ENCODE measurements at regions not wholly inside any gene's neighbourhood (a gene's known extent, or its start where the extent isn't known, plus 50 kb on each side); places are given as distances from the start of the nearest gene placed in this dataset.

DNA sequence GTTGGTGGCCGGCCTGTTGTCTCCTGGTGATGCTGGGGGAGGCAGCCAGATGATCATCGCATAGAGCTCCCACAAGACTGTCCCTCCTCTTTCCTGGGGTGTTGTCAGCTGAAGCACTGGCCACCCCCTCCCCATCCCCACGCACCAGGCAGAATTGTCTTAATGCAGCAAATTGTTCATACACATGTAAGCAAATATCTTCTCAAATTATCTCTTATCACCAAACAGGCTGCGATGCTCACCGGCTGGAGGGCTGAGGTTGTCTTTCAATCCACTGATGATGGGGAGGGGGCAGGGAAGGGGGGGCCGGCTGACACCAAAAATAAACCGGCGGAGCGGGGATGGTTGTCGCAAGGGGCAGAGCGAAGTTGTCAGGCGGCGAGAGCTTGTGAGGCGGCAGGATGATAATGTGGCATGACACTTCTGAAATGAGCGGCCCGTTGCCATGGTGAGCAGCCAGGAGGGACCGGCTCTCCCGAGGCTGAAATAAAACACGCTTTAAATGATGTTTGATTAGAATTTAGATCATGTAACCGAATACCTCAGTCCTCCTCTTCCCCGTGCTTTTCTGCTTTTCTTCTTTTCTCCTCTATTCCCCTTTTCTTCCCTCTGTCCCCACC, 59.8 kb downstream of the MRM1 start:
- no peak for DNase-seq (ENCODE audit: low read depth)

DNA sequence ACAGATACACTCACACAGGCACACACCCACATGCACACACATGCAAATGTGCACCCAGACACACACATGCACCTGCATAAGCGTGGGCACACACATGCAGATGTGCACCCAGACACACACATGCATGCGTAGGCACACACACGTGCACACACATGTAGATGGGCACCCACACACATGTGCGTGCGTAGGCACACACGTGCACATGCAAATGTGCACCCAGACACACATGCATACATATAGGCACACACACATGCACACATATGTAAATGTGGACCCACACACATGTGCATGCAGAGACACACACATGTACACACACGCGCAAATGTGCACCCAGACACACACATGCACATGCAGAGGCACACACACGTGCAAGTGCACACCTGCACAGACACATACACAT, 60.3 kb downstream of the MRM1 start:
- no peak for DNase-seq (ENCODE audit: low read depth)

- peak; percentile 18 for DNase-seq (ENCODE audit: low read depth)
Observed at GRCh38 chr17:36665417-36665816, 64.0 kb downstream of the MRM1 start.

- peak; percentile 22 for DNase-seq (ENCODE audit: low read depth)
Observed at GRCh38 chr17:36667922-36668321, 66.5 kb downstream of the MRM1 start.

GRCh38 chr17:36668824-36669223, 67.4 kb downstream of the MRM1 start:
- DNase-seq (ENCODE audit: low read depth), result no peak

GRCh38 chr17:36671144-36671543, 69.8 kb downstream of the MRM1 start:
- DNase-seq (ENCODE audit: low read depth), result no peak

DNA sequence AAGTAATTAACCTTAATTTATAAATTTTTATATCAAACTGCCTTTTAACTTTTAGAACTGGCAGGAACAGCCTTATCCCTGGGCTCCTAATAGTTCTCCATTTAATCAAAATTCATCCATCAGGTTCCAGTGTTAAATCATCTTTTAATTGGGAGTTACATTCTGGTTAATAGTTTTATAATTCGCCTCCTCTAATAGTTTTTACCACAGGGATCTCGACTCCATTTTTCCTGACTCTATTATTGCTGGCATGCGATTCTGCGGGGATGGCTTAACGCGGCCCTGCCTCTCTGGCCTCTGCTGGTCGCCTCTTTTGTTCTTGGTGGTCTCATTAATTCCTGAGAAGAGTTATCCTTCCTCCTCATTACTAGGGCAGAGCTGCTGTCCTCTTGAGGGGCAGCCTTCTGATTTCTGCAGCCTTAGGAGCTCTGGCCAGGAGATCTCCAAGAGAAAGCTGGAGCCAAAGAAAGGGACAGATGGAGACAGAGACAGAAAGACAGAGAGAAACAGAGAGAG, 71.1 kb downstream of the MRM1 start:
- DNase-seq (ENCODE audit: low read depth), result no peak

GRCh38 chr17:36673068-36673467, 71.7 kb downstream of the MRM1 start:
- no peak for DNase-seq (ENCODE audit: low read depth)

- no peak for DNase-seq (ENCODE audit: low read depth)
Observed at GRCh38 chr17:36673637-36674277, 72.4 kb downstream of the MRM1 start.

DNA sequence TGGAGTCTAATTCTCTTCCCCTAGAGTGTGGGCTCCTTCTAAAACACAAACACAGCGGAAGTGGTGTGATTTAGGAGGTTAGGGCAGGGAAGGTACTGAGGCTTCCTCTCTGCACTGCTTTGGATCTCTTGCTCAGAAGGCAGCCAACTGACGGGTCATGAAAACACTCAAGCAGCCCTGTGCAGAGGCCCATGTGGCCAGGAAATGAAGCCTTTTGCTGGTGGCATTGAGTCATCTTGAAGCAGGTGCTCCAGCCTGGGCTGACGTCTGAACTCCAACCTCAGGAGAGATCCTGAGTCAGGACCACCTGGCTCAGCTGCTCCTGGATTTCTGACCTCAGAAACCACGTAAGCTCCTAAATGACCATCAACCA, 72.9 kb downstream of the MRM1 start:
- DNase-seq (ENCODE audit: low read depth), result no peak

DNA sequence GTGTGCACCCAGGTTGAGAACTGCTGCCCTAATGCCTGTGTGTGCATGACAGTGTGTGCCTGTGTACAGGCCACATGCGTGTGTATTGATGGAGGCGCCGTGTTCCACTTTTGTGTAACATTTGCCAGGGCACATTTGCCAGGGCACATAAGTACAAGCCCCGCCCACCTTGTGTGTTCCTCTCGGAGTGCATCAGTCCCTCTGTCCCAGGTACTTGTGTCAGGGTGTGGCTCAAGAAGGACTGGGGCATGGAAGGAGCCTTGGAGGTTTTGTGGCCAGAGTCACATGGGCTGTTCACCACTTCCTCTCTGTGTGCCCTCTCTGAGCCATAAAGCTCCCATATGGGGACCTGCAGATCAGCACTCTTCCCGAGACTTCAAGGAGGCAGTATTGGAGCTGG, 73.9 kb downstream of the MRM1 start:
- DNase-seq (ENCODE audit: low read depth), result no peak

DNA sequence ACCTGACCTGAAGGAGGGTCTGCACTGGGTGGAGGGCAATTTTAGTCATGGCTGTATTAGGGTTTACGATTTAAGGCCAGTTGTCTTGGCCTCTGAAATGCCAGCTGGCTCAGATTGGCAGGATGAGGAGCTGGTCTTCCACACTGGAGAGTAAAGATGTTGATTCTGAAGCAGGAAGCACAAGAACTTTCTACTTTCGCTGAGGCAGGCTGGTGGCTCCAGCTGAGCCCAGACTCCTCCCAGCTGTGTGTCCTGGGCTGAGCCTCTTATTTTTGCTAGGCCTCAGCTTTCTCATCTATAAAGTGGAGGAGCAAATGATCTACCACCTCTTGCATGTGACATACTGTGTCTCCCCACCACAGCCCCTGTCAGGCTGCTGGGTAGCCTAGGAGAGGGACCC, 74.4 kb downstream of the MRM1 start:
- DNase-seq (ENCODE audit: low read depth), result no peak

DNA sequence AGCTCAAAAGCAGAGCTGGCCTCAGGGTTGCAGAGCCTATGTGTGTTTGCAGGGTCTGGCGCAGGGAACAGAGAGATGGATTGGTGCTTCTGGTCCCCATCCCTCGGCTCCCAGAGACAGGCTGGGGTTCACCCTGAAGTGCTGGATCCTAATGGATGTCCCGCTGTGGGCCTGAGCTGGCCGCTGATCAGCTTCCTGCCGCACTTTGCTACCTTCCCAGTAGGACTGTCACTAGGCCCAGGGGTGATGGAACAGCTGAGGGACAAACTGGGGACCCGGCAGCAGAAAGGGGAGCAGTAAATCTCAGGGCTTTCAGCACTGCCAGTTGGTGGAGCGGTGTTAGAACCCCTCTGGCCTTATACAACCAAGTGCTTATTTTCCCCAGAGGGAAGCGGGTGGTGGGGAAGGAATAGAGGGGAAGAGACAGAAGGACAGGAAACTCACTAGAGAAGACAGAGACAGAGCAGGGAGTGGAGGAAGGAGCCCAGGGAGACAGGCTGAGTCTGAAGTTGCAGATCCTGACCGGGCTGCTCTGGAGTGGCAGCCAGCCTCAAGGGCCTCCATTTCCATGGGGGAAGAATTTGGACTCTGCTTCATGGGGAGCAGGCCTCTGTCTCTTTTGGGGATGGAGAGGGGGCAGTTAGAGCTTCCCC, 78.6 kb downstream of the MRM1 start:
- DNase-seq (ENCODE audit: low read depth), result no peak

- no peak for DNase-seq (ENCODE audit: low read depth)
Observed at GRCh38 chr17:36680701-36681202, 79.4 kb downstream of the MRM1 start.

DNA sequence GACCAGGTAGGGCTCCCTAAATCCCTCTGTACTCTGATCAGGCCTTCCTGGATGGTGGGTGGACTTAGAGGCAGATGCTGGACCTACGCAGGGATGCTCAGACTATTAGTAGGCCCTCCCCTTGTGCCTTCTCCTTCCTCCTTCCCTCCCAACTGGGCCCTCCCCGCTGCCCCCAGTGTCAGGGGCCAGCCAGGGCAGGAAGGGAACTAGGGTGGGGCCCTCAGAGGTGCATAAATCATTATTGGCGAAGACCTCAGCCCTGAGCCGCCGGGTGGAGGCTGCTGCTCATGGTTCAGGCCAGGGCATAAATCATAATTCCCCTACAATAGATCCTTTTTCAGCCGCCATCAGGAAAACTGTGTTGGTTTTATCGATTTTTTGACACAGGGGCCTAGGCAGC, 81.4 kb downstream of the MRM1 start:
- no peak for DNase-seq (ENCODE audit: low read depth)

GRCh38 chr17:36683387-36683786, 82.0 kb downstream of the MRM1 start:
- no peak for DNase-seq (ENCODE audit: low read depth)

DNA sequence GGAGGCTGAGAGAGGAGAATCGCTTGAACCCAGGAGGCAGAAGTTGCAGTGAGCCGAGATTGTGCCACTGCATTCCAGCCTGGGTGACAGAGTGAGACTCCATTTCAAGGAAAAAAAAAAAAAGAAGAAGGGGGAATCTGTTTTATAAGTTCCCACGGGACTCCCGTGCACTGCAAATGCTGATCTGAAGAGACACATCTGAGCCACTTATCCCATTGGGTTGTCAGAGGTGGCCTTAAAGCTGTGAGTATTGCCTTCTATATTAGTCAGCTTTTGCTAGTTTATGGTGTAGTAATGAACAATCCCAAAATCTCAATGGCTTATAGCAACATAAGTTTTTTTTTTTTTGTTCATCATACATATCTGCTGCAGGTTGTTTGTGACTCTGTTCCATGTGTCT, 82.8 kb downstream of the MRM1 start:
- no peak for DNase-seq (ENCODE audit: low read depth)

DNA sequence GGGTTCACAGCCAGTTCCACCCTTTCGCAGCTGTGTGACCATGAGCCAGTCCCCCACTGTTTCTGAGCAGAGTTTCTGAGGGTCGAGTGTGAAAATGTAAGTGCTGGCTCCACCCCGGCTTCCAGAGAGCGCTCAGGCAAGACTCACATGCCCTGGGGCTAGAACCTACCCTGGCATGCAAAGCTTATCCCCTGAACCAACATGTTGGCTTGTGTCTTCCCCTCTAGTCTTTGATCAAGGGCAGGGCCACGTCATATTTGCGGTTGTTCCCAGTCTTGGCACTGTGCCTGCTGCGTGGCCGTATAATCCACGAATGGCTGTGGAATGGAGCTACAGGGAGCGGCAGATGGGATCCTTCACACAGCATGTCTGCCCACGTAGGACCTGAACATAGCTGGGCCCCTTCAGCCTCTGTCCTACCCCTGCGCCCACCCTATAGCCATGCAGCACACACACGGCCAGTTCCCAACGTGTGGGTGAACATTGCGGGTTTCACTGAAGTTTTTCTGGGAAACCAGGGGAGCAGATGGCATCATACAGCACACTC, 84.8 kb downstream of the MRM1 start:
- DNase-seq (ENCODE audit: low read depth), result peak; percentile 10

DNA sequence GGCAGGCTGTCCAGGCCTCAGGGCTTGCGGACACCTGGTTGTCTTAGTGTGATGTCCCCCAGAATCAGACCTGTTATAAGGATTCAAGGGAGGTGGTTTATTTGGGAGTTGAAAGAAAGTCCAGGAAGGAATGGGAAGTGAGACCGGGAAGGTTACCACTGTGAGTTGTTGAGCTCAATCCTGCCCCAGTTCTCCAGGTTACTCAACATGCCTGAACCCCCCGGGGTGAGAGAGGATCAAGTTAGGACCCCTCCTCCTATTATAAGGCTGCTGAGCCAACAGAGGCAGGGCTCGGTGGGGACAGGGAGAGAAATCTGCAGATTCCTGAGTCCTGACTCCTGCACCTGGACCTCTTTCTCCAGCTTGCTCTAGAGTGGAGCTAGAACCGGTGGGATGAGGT, 86.4 kb downstream of the MRM1 start:
- DNase-seq (ENCODE audit: low read depth), result no peak

- DNase-seq (ENCODE audit: low read depth), result no peak
Observed at GRCh38 chr17:36689089-36689667, 87.8 kb downstream of the MRM1 start.

- no peak for DNase-seq (ENCODE audit: low read depth)
Observed at GRCh38 chr17:36690190-36690589, 88.8 kb downstream of the MRM1 start.

GRCh38 chr17:36691606-36692005, 90.2 kb downstream of the MRM1 start:
- no peak for DNase-seq (ENCODE audit: low read depth)
